ENCODE measurements at regions not wholly inside any gene's neighbourhood (a gene's known extent, or its start where the extent isn't known, plus 50 kb on each side); places are given as distances from the start of the nearest gene placed in this dataset.
A peak's percentile ranks its signal among the peaks of the same experiment; 100 is the strongest.

DNA sequence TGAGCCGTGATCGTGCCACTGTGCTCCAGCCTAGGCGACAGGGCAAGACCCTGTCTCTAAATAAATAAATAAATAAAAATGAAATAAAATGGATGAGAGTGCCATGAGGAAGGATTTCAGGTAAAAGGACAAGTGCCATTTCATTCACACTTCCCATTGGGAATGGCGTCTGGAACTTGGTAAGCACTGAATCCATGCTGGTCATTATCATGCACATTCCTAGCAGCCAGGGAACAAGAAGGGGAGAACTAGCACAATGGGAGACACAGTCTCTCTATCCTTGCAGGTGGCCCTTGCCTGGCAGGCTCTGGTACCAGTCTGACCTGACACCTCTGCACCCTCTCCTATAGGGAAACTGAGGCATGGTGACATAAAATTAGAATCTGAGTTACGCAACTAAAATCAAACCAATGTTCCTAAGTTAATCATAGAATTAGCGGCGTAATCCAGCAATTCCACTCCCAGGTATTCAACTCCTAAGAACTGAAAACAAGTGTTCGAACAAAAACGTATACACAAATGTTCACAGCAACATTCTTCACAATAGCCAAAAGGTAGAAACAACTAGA lies 70.8 kb upstream of the MFGE8 start:
- Histone ChIP-seq H3K23ac (ENCODE audit: insufficient read length) (no peak overlapping the region), H2BK15ac (ENCODE audit: low read length) (no peak overlapping the region), H3K4me1 (replicated peaks in 1 of 4; ENCODE audit: control insufficient read depth in 3 of 4, insufficient read depth in 4 of 4, low read length in 3 of 4) (peaks cover 11 to 30% (median 22%) of the 10 kb centered on the region in 4 experiments), H4K91ac (replicated peaks; ENCODE audit: insufficient read length, low read length) (peak overlapping the region; percentile 58), H3K79me1 (ENCODE audit: low read depth, low read length) (no peaks in the 10 kb centered on the region), H3K27me3 (replicated peaks in 1 of 4; ENCODE audit: control insufficient read depth in 3 of 4, extremely low read depth in 1 of 4, insufficient read depth in 3 of 4, low read length in 3 of 4) (no peaks in the 10 kb centered on the region), H3K79me2 (ENCODE audit: control insufficient read depth in 1 of 2, insufficient read depth in 2 of 2, low read length in 2 of 2) (no peaks in the 10 kb centered on the region), H4K8ac (ENCODE audit: extremely low read depth, insufficient read depth, low read length) (no peak overlapping the region; the same call in 1 of the 2 replicates), H3K9me3 (ENCODE audit: insufficient read depth in 2 of 2, low read depth in 1 of 2, low read length in 1 of 2) (no peaks in the 10 kb centered on the region), H3K4me3 (ENCODE audit: extremely low read depth in 1 of 4, insufficient read depth in 2 of 4, low read depth in 3 of 4, low read length in 4 of 4) (no peak overlapping the region), H3K9ac (replicated peaks in 1 of 4; ENCODE audit: extremely low read depth in 1 of 4, low read depth in 3 of 4, low read length in 3 of 4) (no peak overlapping the region), H3K27ac (ENCODE audit: low read depth, low read length) (no peak overlapping the region), H3K4ac (replicated peaks; ENCODE audit: insufficient read length, low read depth, low read length) (no peak overlapping the region), H2BK12ac (ENCODE audit: low read depth, low read length) (no peak overlapping the region), H2AFZ (ENCODE audit: low read length) (no peak overlapping the region), H3K18ac (ENCODE audit: extremely low read depth, low read length) (no peak overlapping the region), H3K56ac (replicated peaks; ENCODE audit: insufficient read length, low read depth, low read length) (no peak overlapping the region), H2AK5ac (ENCODE audit: low read depth, low read length) (peak overlapping the region; percentile 66; the same call in 1 of the 2 replicates), H3K14ac (ENCODE audit: insufficient read length) (no peak overlapping the region), H3K23me2 (ENCODE audit: low read depth, low read length) (peaks cover 5% of the 10 kb centered on the region), H2BK20ac (ENCODE audit: low read length) (peak overlapping the region; percentile 48; the same call in 1 of the 2 replicates), H3K36me3 (ENCODE audit: control insufficient read depth in 2 of 4, insufficient read depth in 4 of 4, low read length in 3 of 4) (no peaks in the 10 kb centered on the region), H4K20me1 (replicated peaks in 1 of 2; ENCODE audit: control insufficient read depth in 1 of 2, insufficient read depth in 2 of 2, low read length in 2 of 2) (no peaks in the 10 kb centered on the region), H2BK120ac (replicated peaks; ENCODE audit: low read depth, low read length) (no peak overlapping the region), H2BK5ac (ENCODE audit: low read depth, low read length) (peak overlapping the region; percentile 47; the same call in 1 of the 2 replicates), H3K4me2 (ENCODE audit: insufficient read depth in 1 of 2, low read depth in 2 of 2, low read length in 2 of 2) (no peak overlapping the region), H4K5ac (ENCODE audit: insufficient read length, low read depth, low read length) (no peak overlapping the region)
- 87% methylated on average over 9 of the region's 9 CpGs; no CpG with 5 or more reads in 1 of the 2 experiments for WGBS, 2 experiments (ENCODE audit: extremely low coverage in 1 of 2, insufficient coverage in 1 of 2, insufficient read length in 1 of 2, insufficient replicate concordance in 2 of 2, low coverage in 1 of 2, low lambda C conversion rate in 2 of 2, missing lambda C conversion rate in 1 of 2)
- POLR2A ChIA-PET (ENCODE audit: partially characterized antibody) = interaction anchor here (0.8 to 8.2 kb wide), 3 partner anchors 8 to 17 kb away, joined by 3 to 43 read pairs (median 6); no protein-coding TSS in a partner anchor
- DNase-seq (ENCODE audit: low read depth in 1 of 2, low spot score in 2 of 2) = no peak
- CTCF ChIA-PET (ENCODE audit: partially characterized antibody) = interaction anchor here (1.7 kb wide), 1 partner anchor 19 kb away, joined by 3 read pairs; no protein-coding TSS in a partner anchor
- TF ChIP-seq CEBPB (IDR thresholded peaks at IDR 0.05; ENCODE audit: low read depth, low read length) (0 out of 2 replicates have a peak, but pooled peaks have one; percentile 42), FOSL1 (IDR thresholded peaks at IDR 0.05; ENCODE audit: insufficient read depth, low read depth, low read length) (no peak), KDM5A (IDR thresholded peaks at IDR 0.05; ENCODE audit: low read length) (no peak), TEAD4 (IDR thresholded peaks at IDR 0.05; ENCODE audit: low read depth, low read length) (peak; percentile 88), TCF12 (IDR thresholded peaks at IDR 0.05; ENCODE audit: low read depth, low read length) (0 out of 2 replicates have a peak, but pooled peaks have one; percentile 35), YY1 (IDR thresholded peaks at IDR 0.05; ENCODE audit: low read depth, low read length) (peak; percentile 61; the same call in 1 of the 2 replicates), SIX5 (IDR thresholded peaks at IDR 0.05; ENCODE audit: low read depth, low read length) (no peak), HDAC2 (IDR thresholded peaks at IDR 0.05; ENCODE audit: borderline replicate concordance in 1 of 2, low read depth in 2 of 2, low read length in 2 of 2) (no peak), POU5F1 (IDR thresholded peaks at IDR 0.05; ENCODE audit: low read depth, low read length) (peak; percentile 30; the same call in 1 of the 2 replicates)
- TF ChIP-seq, protein P1, sequence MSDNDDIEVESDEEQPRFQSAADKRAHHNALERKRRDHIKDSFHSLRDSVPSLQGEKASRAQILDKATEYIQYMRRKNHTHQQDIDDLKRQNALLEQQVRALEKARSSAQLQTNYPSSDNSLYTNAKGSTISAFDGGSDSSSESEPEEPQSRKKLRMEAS (IDR thresholded peaks at IDR 0.05) = peak; percentile 82
- TF ChIP-seq, protein P2, sequence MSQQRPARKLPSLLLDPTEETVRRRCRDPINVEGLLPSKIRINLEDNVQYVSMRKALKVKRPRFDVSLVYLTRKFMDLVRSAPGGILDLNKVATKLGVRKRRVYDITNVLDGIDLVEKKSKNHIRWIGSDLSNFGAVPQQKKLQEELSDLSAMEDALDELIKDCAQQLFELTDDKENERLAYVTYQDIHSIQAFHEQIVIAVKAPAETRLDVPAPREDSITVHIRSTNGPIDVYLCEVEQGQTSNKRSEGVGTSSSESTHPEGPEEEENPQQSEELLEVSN (IDR thresholded peaks at IDR 0.05) = 0 out of 2 replicates have a peak, but pooled peaks have one; percentile 33
- no peak for FAIRE-seq

All from H1 (cell line).